ENCODE measurements at regions not wholly inside any gene's neighbourhood (a gene's known extent, or its start where the extent isn't known, plus 50 kb on each side); places are given as distances from the start of the nearest gene placed in this dataset.

- POLR2A ChIA-PET, result no interaction called here
- CTCF ChIA-PET, result interaction anchor here (0.9 kb wide), 1 partner anchor 8 kb away, joined by 3 read pairs; no protein-coding TSS in a partner anchor
These were observed 104.0 kb downstream of the NCOR2 start for GRCh38 chr12:124463341-124463921.

GRCh38 chr12:124462750-124463149, 104.7 kb downstream of the NCOR2 start:
- ChIA-PET POLR2A (no interaction called here), CTCF (interaction anchor here (0.6 kb wide), 1 partner anchor 625 kb away, joined by 3 read pairs; no protein-coding TSS in a partner anchor)

- ChIA-PET CTCF (interaction anchor here (0.6 kb wide), 1 partner anchor 626 kb away, joined by 3 read pairs; no protein-coding TSS in a partner anchor), POLR2A (no interaction called here)
These were observed 105.4 kb downstream of the NCOR2 start for GRCh38 chr12:124461851-124462623.

- POLR2A ChIA-PET, result no interaction called here
- CTCF ChIA-PET, result no interaction called here
These were observed 106.2 kb downstream of the NCOR2 start for GRCh38 chr12:124461241-124461673.

- POLR2A ChIA-PET, result no interaction called here
- CTCF ChIA-PET, result no interaction called here
These were observed 106.6 kb downstream of the NCOR2 start for GRCh38 chr12:124460771-124461170.

GRCh38 chr12:124459852-124460645, 107.4 kb downstream of the NCOR2 start:
- POLR2A ChIA-PET, result no interaction called here
- CTCF ChIA-PET, result no interaction called here

GRCh38 chr12:124458992-124459851, 108.2 kb downstream of the NCOR2 start:
- ChIA-PET CTCF (no interaction called here), POLR2A (no interaction called here)

- ChIA-PET POLR2A (no interaction called here), CTCF (no interaction called here)
These were observed 109.0 kb downstream of the NCOR2 start for GRCh38 chr12:124458220-124458991.

- CTCF ChIA-PET, result no interaction called here
- POLR2A ChIA-PET, result no interaction called here
These were observed 109.9 kb downstream of the NCOR2 start for GRCh38 chr12:124457287-124458219.

- CTCF ChIA-PET, result interaction anchor here (1.1 kb wide), 1 partner anchor 10 kb away, joined by 4 read pairs; no protein-coding TSS in a partner anchor
- POLR2A ChIA-PET, result no interaction called here
These were observed 110.7 kb downstream of the NCOR2 start for GRCh38 chr12:124456652-124457152.

- ChIA-PET POLR2A (no interaction called here), CTCF (interaction anchor here (1.1 kb wide), 2 partner anchors 7 to 10 kb away, joined by 3 to 4 read pairs; no protein-coding TSS in a partner anchor)
These were observed 111.2 kb downstream of the NCOR2 start for GRCh38 chr12:124456133-124456651.

GRCh38 chr12:124455336-124455735, 112.1 kb downstream of the NCOR2 start:
- ChIA-PET CTCF (interaction anchor here (0.9 to 1.1 kb wide), 3 partner anchors 8 to 39 kb away, joined by 3 read pairs; no protein-coding TSS in a partner anchor), POLR2A (no interaction called here)

GRCh38 chr12:124454735-124455134, 112.7 kb downstream of the NCOR2 start:
- CTCF ChIA-PET, result interaction anchor here (0.9 to 1.0 kb wide), 3 partner anchors 11 to 23 kb away, joined by 3 read pairs; no protein-coding TSS in a partner anchor
- POLR2A ChIA-PET, result no interaction called here

- POLR2A ChIA-PET, result interaction anchor here (1.2 to 1.4 kb wide), 2 partner anchors 65 to 112 kb away, joined by 5 to 7 read pairs; no protein-coding TSS in a partner anchor
These were observed 113.1 kb downstream of the NCOR2 start for GRCh38 chr12:124454352-124454725.

GRCh38 chr12:124453419-124454351, 113.7 kb downstream of the NCOR2 start:
- POLR2A ChIA-PET, result interaction anchor here (0.9 to 1.4 kb wide), 3 partner anchors 13 to 113 kb away, joined by 5 to 7 read pairs (median 5); no protein-coding TSS in a partner anchor

More at GRCh38 chr12:124454352-124454725, 113.1 kb downstream of the NCOR2 start:
- CTCF ChIA-PET, result interaction anchor here (0.9 to 1.3 kb wide), 5 partner anchors 12 to 318 kb away, joined by 3 to 5 read pairs (median 3); no protein-coding TSS in a partner anchor

More at GRCh38 chr12:124453419-124454351, 113.7 kb downstream of the NCOR2 start:
- CTCF ChIA-PET, result interaction anchor here (0.8 to 1.3 kb wide), 8 partner anchors 12 to 318 kb away, joined by 3 to 5 read pairs (median 4); no protein-coding TSS in a partner anchor

All from activated CD8-positive, alpha-beta memory T cell treated with anti-CD3 and anti-CD28 coated beads for 36 hours (primary cell).